ENCODE measurements at regions not wholly inside any gene's neighbourhood (a gene's known extent, or its start where the extent isn't known, plus 50 kb on each side); places are given as distances from the start of the nearest gene placed in this dataset.
A peak's percentile ranks its signal among the peaks of the same experiment; 100 is the strongest.

DNA sequence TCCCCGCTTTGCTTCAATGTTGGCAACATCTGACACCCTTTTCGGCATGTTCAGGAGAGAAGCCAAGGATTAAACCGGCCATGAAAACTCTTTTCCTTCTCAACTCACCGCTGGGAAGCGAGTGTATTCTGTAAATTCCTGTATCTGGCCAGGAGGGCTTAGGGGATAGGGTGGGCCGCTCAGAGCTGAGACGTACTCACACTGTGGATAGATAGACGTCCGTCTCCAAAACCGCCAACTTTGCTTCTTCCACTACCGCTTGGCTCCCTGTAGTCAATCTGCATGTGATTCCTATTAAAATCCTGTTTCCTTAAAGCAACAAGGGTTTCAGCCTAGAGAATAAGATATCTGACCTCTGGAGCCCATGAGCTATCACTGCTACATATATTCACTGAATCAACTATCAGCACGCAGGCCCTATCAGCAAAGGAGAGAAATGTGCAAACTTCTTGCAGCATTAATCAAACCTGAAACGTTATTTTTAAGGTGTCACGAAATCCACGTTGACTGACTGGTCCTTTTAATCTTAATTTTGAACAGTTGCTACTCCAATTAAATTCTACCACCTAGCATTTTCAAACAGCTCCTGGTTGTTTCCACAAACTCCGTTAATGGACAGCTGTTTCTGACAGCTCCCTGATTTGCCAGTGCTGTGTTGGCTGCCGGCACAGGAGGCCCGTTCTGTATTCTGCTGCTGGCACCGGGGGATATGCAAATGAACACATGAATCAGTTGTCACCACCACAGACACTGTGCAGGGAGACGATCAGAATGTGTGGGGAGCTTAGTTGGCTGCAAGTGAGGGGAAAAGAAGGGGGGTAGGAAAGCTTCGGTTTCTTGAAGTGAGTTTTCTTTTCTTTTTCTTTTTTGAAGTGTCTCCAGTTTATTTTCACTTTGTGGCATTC is 438.9 kb upstream of the ARRDC4 start:
- no peak overlapping the region for H3K4me3 ChIP-seq
- H3K27me3 ChIP-seq: no peaks in the 10 kb centered on the region
- H3K27ac ChIP-seq: peak overlapping the region; percentile 53
- H3K4me1 ChIP-seq (ENCODE audit: low read depth): peaks cover 11% of the 10 kb centered on the region
- H3K9me3 ChIP-seq (ENCODE audit: low read depth): no peaks in the 10 kb centered on the region
- no peaks in the 10 kb centered on the region for H3K36me3 ChIP-seq
- DNase-seq (ENCODE audit: low read depth in 1 of 2, low spot score in 1 of 2): peak; percentile 60 to 61
- TF ChIP-seq, protein P1, sequence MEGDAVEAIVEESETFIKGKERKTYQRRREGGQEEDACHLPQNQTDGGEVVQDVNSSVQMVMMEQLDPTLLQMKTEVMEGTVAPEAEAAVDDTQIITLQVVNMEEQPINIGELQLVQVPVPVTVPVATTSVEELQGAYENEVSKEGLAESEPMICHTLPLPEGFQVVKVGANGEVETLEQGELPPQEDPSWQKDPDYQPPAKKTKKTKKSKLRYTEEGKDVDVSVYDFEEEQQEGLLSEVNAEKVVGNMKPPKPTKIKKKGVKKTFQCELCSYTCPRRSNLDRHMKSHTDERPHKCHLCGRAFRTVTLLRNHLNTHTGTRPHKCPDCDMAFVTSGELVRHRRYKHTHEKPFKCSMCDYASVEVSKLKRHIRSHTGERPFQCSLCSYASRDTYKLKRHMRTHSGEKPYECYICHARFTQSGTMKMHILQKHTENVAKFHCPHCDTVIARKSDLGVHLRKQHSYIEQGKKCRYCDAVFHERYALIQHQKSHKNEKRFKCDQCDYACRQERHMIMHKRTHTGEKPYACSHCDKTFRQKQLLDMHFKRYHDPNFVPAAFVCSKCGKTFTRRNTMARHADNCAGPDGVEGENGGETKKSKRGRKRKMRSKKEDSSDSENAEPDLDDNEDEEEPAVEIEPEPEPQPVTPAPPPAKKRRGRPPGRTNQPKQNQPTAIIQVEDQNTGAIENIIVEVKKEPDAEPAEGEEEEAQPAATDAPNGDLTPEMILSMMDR (IDR thresholded peaks at IDR 0.05; ENCODE audit: low read depth, low read length): no peak

DNA sequence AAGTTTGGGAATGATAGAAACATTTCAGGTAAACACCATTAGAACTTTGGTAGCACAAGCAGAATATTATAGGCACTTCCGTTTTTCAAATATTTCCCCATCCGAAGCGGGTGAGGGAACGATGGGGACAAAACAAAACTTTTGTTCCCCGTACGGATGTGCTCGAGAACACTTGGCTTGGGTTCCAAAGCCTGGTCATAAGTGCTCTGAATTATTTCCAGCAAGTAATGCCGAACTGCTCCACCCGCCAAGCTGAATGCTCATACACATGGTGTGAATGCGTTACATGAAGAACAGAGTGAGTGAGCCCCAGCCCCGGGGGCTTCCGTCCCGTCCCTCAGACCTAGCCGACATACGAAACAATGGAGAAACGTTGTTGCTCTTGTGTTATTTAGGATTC is 438.2 kb upstream of the ARRDC4 start:
- TF ChIP-seq, protein P1 (IDR thresholded peaks at IDR 0.05; ENCODE audit: low read depth, low read length): no peak
- no peak overlapping the region for H3K4me3 ChIP-seq

DNA sequence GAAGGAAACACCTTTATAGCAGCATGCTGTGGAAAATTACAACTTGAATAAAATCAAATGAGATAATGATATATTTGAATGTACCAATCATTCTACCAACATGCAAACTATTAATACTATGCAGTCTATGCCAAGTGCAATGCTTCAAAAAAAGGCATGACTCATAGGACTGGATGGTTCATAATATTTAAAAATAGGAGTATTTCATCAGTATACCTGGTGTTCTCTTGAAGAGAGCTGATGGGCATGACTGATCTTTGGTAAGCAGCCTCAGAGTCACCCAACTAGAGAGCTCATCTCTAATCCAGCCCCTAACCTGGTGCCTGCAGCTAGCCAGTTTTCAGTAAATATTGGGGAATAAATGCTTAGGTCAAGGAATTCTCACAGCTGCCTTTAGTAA is 434.7 kb upstream of the ARRDC4 start:
- H3K27me3 ChIP-seq: no peaks in the 10 kb centered on the region
- peaks cover 11% of the 10 kb centered on the region for H3K4me1 ChIP-seq (ENCODE audit: low read depth)
- no peak overlapping the region for H3K4me3 ChIP-seq
- H3K9me3 ChIP-seq (ENCODE audit: low read depth): no peaks in the 10 kb centered on the region
- no peak for DNase-seq (ENCODE audit: low read depth in 1 of 2, low spot score in 1 of 2)
- H3K27ac ChIP-seq: no peak overlapping the region
- TF ChIP-seq, protein P1 (IDR thresholded peaks at IDR 0.05; ENCODE audit: low read depth, low read length): no peak
- no peaks in the 10 kb centered on the region for H3K36me3 ChIP-seq

More for the DNA sequence above, 438.2 kb upstream of the ARRDC4 start:
- H3K27ac ChIP-seq: no peak overlapping the region
- no peaks in the 10 kb centered on the region for H3K9me3 ChIP-seq (ENCODE audit: low read depth)
- peaks cover 11% of the 10 kb centered on the region for H3K4me1 ChIP-seq (ENCODE audit: low read depth)
- no peaks in the 10 kb centered on the region for H3K36me3 ChIP-seq
- H3K27me3 ChIP-seq: no peaks in the 10 kb centered on the region
- DNase-seq (ENCODE audit: low read depth in 1 of 2, low spot score in 1 of 2): peak in 1 of 2 donors; percentile 59

DNA sequence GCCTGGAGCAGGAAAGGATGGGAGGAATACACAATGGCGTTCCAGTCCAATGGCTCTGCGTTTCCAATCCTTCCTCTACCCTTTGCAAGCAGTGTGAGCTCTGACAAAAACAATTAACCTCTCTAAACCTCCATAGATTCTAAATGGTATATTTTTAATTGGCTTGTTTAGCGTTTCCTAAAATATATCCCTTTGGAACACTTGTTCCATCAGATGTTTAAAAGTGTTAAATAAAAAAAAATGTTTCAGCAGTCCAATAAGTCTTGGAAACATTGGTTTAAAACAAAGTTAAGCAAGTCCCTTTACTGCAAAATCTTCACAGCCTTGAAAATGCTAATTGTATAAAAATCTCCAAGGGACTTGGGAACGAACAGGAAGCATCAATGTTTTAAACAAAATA is 432.3 kb upstream of the ARRDC4 start:
- H3K4me3 ChIP-seq: no peak overlapping the region
- no peaks in the 10 kb centered on the region for H3K4me1 ChIP-seq (ENCODE audit: low read depth)
- no peak for DNase-seq (ENCODE audit: low read depth in 1 of 2, low spot score in 1 of 2)
- H3K36me3 ChIP-seq: no peaks in the 10 kb centered on the region
- no peaks in the 10 kb centered on the region for H3K9me3 ChIP-seq (ENCODE audit: low read depth)
- H3K27me3 ChIP-seq: no peaks in the 10 kb centered on the region
- TF ChIP-seq, protein P1 (IDR thresholded peaks at IDR 0.05; ENCODE audit: low read depth, low read length): no peak
- H3K27ac ChIP-seq: no peak overlapping the region

DNA sequence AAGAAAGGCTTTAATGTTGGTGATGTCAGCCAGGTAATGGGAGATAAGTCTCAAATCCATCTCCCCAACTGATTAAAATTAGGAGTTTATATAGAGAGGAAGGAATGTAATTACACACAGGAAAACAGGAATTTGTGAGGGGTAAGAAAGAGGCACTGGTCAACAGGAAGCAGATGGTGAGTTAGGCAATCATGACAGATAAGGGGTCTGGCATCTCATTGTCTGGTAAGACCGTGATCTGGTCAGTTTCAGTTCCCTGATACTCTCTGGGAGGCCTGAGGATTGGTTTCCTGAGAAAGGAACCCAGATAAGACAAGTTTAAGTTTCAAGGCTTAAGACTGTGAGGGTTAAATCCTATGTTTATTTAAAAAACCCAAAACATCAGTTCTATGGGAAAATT is 414.7 kb upstream of the ARRDC4 start:
- no peaks in the 10 kb centered on the region for H3K36me3 ChIP-seq
- H3K27me3 ChIP-seq: no peaks in the 10 kb centered on the region
- DNase-seq (ENCODE audit: low read depth in 1 of 2, low spot score in 1 of 2): no peak
- peaks cover 4% of the 10 kb centered on the region for H3K9me3 ChIP-seq (ENCODE audit: low read depth)
- H3K4me3 ChIP-seq: no peak overlapping the region
- no peak overlapping the region for H3K27ac ChIP-seq
- no peaks in the 10 kb centered on the region for H3K4me1 ChIP-seq (ENCODE audit: low read depth)
- TF ChIP-seq, protein P1 (IDR thresholded peaks at IDR 0.05; ENCODE audit: low read depth, low read length): no peak
